SK-N-MC (cell line): ENCODE measurements at regions not wholly inside any gene's neighbourhood (a gene's known extent, or its start where the extent isn't known, plus 50 kb on each side); places are given as distances from the start of the nearest gene placed in this dataset.

Source experiments
- EZH2 ChIP-seq: fragments of 200-600 bp; sonication (generic); IDR thresholded peaks from one replicate; pipeline ENCODE4 v1.6.1; 2017; ENCODE audit warnings: antibody characterized with exemption
- FOXP2 ChIP-seq: optimal IDR thresholded peaks from 2 replicates; pipeline ENCODE3; 2011; ENCODE audit warnings: mild to moderate bottlenecking, moderate library complexity; ENCODE audit not compliant: insufficient read depth; ENCODE audit errors: extremely low read length, control extremely low read depth
- POLR2AphosphoS5 ChIP-seq: IDR thresholded peaks from 2 replicates; pipeline ENCODE4 v1.6.1; 2012; ENCODE audit warnings: mild to moderate bottlenecking, low read depth, low read length, borderline replicate concordance

GRCh38 chr3:152642658-152643057 is 192.3 kb upstream of the P2RY1 start:
- TF ChIP-seq EZH2 (no peak), POLR2AphosphoS5 (no peak), FOXP2 (no peak)
